ENCODE measurements at regions not wholly inside any gene's neighbourhood (a gene's known extent, or its start where the extent isn't known, plus 50 kb on each side); places are given as distances from the start of the nearest gene placed in this dataset.

DNA sequence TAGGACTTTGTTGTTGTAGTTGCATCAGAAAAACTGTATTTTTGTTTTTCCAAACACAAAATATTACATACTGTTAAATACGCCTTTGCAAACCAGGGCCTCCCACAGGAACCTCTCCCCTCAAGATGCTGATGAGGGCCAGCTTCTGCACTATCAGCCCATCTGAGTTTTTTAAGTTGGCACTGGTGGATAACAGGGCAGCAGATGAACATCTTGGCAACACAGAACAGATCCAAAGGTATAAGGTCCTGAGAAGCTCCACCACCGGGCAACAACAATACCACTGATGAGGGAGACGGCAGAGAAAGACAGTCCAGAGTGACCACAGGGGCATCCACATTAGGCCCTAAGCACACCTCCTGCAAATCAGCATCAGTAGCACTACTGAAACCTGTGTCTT, 177.7 kb downstream of the DLL1 start:
- TF ChIP-seq, protein P1, sequence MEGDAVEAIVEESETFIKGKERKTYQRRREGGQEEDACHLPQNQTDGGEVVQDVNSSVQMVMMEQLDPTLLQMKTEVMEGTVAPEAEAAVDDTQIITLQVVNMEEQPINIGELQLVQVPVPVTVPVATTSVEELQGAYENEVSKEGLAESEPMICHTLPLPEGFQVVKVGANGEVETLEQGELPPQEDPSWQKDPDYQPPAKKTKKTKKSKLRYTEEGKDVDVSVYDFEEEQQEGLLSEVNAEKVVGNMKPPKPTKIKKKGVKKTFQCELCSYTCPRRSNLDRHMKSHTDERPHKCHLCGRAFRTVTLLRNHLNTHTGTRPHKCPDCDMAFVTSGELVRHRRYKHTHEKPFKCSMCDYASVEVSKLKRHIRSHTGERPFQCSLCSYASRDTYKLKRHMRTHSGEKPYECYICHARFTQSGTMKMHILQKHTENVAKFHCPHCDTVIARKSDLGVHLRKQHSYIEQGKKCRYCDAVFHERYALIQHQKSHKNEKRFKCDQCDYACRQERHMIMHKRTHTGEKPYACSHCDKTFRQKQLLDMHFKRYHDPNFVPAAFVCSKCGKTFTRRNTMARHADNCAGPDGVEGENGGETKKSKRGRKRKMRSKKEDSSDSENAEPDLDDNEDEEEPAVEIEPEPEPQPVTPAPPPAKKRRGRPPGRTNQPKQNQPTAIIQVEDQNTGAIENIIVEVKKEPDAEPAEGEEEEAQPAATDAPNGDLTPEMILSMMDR (IDR thresholded peaks at IDR 0.05): no peak
- no peak overlapping the region for H3K4me3 Mint-ChIP-seq (ENCODE audit: unreplicated experiment)
- no peak overlapping the region for H3K27ac Mint-ChIP-seq (ENCODE audit: unreplicated experiment)
- peaks cover 9% of the 10 kb centered on the region for H3K9me3 Mint-ChIP-seq (ENCODE audit: unreplicated experiment)
- no peaks in the 10 kb centered on the region for H3K27me3 Mint-ChIP-seq (ENCODE audit: unreplicated experiment)
- H3K36me3 Mint-ChIP-seq (ENCODE audit: unreplicated experiment): no peaks in the 10 kb centered on the region
- H3K4me1 Mint-ChIP-seq (ENCODE audit: unreplicated experiment): no peaks in the 10 kb centered on the region
- DNase-seq (ENCODE audit: extremely low spot score, unreplicated experiment): peak; percentile 25

- no peak overlapping the region for H3K27ac Mint-ChIP-seq (ENCODE audit: unreplicated experiment)
- no peaks in the 10 kb centered on the region for H3K27me3 Mint-ChIP-seq (ENCODE audit: unreplicated experiment)
- TF ChIP-seq, protein P1 (IDR thresholded peaks at IDR 0.05): no peak
- H3K4me1 Mint-ChIP-seq (ENCODE audit: unreplicated experiment): no peaks in the 10 kb centered on the region
- H3K9me3 Mint-ChIP-seq (ENCODE audit: unreplicated experiment): peaks cover 4% of the 10 kb centered on the region
- no peak for DNase-seq (ENCODE audit: extremely low spot score, unreplicated experiment)
- no peak overlapping the region for H3K4me3 Mint-ChIP-seq (ENCODE audit: unreplicated experiment)
- H3K36me3 Mint-ChIP-seq (ENCODE audit: unreplicated experiment): no peaks in the 10 kb centered on the region
These were observed 178.4 kb downstream of the DLL1 start for GRCh38 chr6:170112583-170112860.

- Mint-ChIP-seq H3K27me3 (ENCODE audit: unreplicated experiment) (no peaks in the 10 kb centered on the region), H3K27ac (ENCODE audit: unreplicated experiment) (no peak overlapping the region), H3K36me3 (ENCODE audit: unreplicated experiment) (no peaks in the 10 kb centered on the region), H3K4me1 (ENCODE audit: unreplicated experiment) (no peaks in the 10 kb centered on the region), H3K9me3 (ENCODE audit: unreplicated experiment) (peaks cover 4% of the 10 kb centered on the region), H3K4me3 (ENCODE audit: unreplicated experiment) (no peak overlapping the region)
- TF ChIP-seq, protein P1 (IDR thresholded peaks at IDR 0.05): no peak
- DNase-seq (ENCODE audit: extremely low spot score, unreplicated experiment): peak; percentile 78
These were observed 178.9 kb downstream of the DLL1 start for GRCh38 chr6:170111816-170112582.

GRCh38 chr6:170111141-170111664, 179.7 kb downstream of the DLL1 start:
- DNase-seq (ENCODE audit: extremely low spot score, unreplicated experiment): peak; percentile 53
- TF ChIP-seq, protein P1 (IDR thresholded peaks at IDR 0.05): no peak
- Mint-ChIP-seq H3K27ac (ENCODE audit: unreplicated experiment) (no peak overlapping the region), H3K4me1 (ENCODE audit: unreplicated experiment) (no peaks in the 10 kb centered on the region), H3K9me3 (ENCODE audit: unreplicated experiment) (peaks cover 4% of the 10 kb centered on the region), H3K4me3 (ENCODE audit: unreplicated experiment) (no peak overlapping the region), H3K27me3 (ENCODE audit: unreplicated experiment) (no peaks in the 10 kb centered on the region), H3K36me3 (ENCODE audit: unreplicated experiment) (no peaks in the 10 kb centered on the region)

- Mint-ChIP-seq H3K4me3 (ENCODE audit: unreplicated experiment) (no peak overlapping the region), H3K36me3 (ENCODE audit: unreplicated experiment) (no peaks in the 10 kb centered on the region), H3K27ac (ENCODE audit: unreplicated experiment) (no peak overlapping the region), H3K4me1 (ENCODE audit: unreplicated experiment) (no peaks in the 10 kb centered on the region), H3K27me3 (ENCODE audit: unreplicated experiment) (no peaks in the 10 kb centered on the region), H3K9me3 (ENCODE audit: unreplicated experiment) (peaks cover 4% of the 10 kb centered on the region)
- TF ChIP-seq, protein P1 (IDR thresholded peaks at IDR 0.05): no peak
- peak; percentile 80 for DNase-seq (ENCODE audit: extremely low spot score, unreplicated experiment)
These were observed 180.4 kb downstream of the DLL1 start for GRCh38 chr6:170110201-170111140.

All from osteocyte (in vitro differentiated cells).